T-cell (primary cell): ENCODE measurements at regions not wholly inside any gene's neighbourhood (a gene's known extent, or its start where the extent isn't known, plus 50 kb on each side); places are given as distances from the start of the nearest gene placed in this dataset.
"Not testable (repeated sequence)": the region's sequence is repeated elsewhere in the genome, so short reads cannot be mapped to it uniquely, and the experiment has no call there.

Experiments
- ATAC-seq, 4 experiments: fragments of 200-7000 bp in 3 of 4; fragments of 150-1000 bp in 1 of 4; cut with Tn5 transposase; replicated peaks in 1 of 4; 1 replicate in 3 of 4; 2 replicates in 1 of 4; pipeline ENCODE4 v1.10.0; 2021; ENCODE audit warnings: moderate library complexity in 3 of 4, mild to moderate bottlenecking in 2 of 4, moderate number of reproducible peaks in 1 of 4
- CTCF ChIA-PET, 2 donors: fragments of 300-600 bp; sonication (Branson Sonifier 250); formaldehyde crosslinking; loops; one replicate each; lab custom pipeline; 2022; ENCODE audit warnings: antibody characterized with exemption in 2 of 2; lab: Charles Lee
- POLR2A ChIA-PET, 2 donors: fragments of 300-600 bp; sonication (Branson Sonifier 250); formaldehyde crosslinking; loops; one replicate each; lab custom pipeline; 2022; ENCODE audit warnings: antibody characterized with exemption in 2 of 2; lab: Charles Lee
- DNase-seq, 35 experiments: peaks; one replicate each; pipeline versions ENCODE4 v3.0.0 to v3.0.0-alpha.2; 2013 to 2023
- H3K27ac ChIP-seq: one replicate; pipeline ENCODE4 v1.5.1; 2013; ENCODE audit warnings: low read length
- H3K27me3 ChIP-seq, 2 experiments: replicated peaks in 1 of 2; 1 replicate in 1 of 2; 2 replicates in 1 of 2; pipeline versions ENCODE4 v1.6.1 to v1.7.0; 2013; ENCODE audit warnings: low read length in 1 of 2, mixed read lengths in 1 of 2; ENCODE audit not compliant: control insufficient read depth in 2 of 2, insufficient read depth in 2 of 2; ENCODE audit errors: extremely low read depth in 1 of 2
- H3K36me3 ChIP-seq, 2 donors: 1 replicate in 1 of 2; 2 replicates in 1 of 2; pipeline versions ENCODE4 v1.6.1 to v1.7.0; 2013; ENCODE audit warnings: low read length in 1 of 2; ENCODE audit not compliant: control insufficient read depth in 2 of 2, insufficient read depth in 1 of 2; ENCODE audit errors: extremely low read depth in 1 of 2
- H3K4me1 ChIP-seq, 2 experiments: 1 replicate in 1 of 2; 2 replicates in 1 of 2; pipeline versions ENCODE4 v1.6.1 to v1.7.0; 2013; ENCODE audit warnings: low read length in 2 of 2, mixed read lengths in 1 of 2; ENCODE audit not compliant: insufficient read depth in 2 of 2, control insufficient read depth in 1 of 2; ENCODE audit errors: extremely low read depth in 1 of 2
- H3K4me3 ChIP-seq, 2 donors: 1 replicate in 1 of 2; 2 replicates in 1 of 2; pipeline versions ENCODE4 v1.5.1 to v1.7.0; 2013; ENCODE audit warnings: mild to moderate bottlenecking in 2 of 2, low read length in 1 of 2, moderate library complexity in 1 of 2; ENCODE audit not compliant: control insufficient read depth in 1 of 2; ENCODE audit errors: extremely low read depth in 1 of 2
- H3K9me3 ChIP-seq: 2 replicates; pipeline ENCODE4 v1.7.0; 2013
- H3K27ac Mint-ChIP-seq, 2 donors: one replicate each; pipeline ENCODE4 v1.8.0; 2020 to 2021; ENCODE audit warnings: mild to moderate bottlenecking in 2 of 2, mixed read lengths in 2 of 2
- H3K27me3 Mint-ChIP-seq, 2 donors: one replicate each; pipeline ENCODE4 v1.8.0; 2021 to 2022; ENCODE audit warnings: mixed read lengths in 2 of 2
- H3K36me3 Mint-ChIP-seq: one replicate; pipeline ENCODE4 v1.8.0; 2021; ENCODE audit warnings: mixed read lengths
- H3K4me1 Mint-ChIP-seq, 3 donors: one replicate each; pipeline ENCODE4 v1.8.0; 2020 to 2022; ENCODE audit warnings: mixed read lengths in 3 of 3, mild to moderate bottlenecking in 1 of 3
- H3K4me3 Mint-ChIP-seq, 3 donors: one replicate each; pipeline ENCODE4 v1.8.0; 2020 to 2022; ENCODE audit warnings: mild to moderate bottlenecking in 3 of 3, mixed read lengths in 3 of 3, moderate library complexity in 3 of 3
- H3K9me3 Mint-ChIP-seq, 3 donors: one replicate each; pipeline ENCODE4 v1.8.0; 2020 to 2022; ENCODE audit warnings: mixed read lengths in 3 of 3
- WGBS: methylation state at CpG from one replicate; pipeline ENCODE4 v1.1.5; 2013; ENCODE audit warnings: missing lambda C conversion rate; ENCODE audit not compliant: insufficient coverage; 5-methylcytosine and 5-hydroxymethylcytosine counted together

DNA sequence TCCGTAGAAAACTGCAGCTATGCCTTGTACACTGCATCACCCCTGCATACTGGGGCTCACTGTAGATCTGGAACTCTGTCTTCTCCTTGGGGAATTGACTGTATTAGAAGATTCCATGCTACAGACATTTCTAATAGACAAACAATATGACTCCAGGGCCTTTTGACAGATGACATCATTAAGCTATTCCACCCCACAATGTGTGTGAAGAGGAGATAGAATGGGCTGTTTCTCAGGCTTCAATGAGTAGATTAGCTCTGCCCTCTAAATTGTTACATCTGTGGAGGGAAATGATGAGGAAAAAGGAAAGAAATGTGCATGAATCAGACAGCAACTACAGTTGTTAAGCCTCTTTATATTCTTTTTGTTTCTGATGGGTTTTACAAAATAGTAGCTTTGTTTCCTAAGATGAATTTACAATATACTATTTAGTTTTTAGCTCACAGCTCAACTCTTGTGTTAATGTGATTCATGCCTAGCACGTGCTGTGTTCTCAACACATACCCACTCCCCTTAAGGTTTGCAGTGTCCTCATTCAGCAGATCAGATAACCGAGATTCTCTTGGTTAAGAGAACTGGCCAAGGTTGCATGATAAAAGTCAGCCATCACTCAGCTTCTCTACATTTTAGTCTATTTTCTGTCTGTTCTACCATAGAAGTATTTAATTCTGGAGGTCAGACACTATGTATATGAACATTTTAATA, 281.6 kb upstream of the NBPF12 start:
- H3K27me3 ChIP-seq, CTCF ChIA-PET, H3K4me1 ChIP-seq, H3K9me3 ChIP-seq, H3K9me3 Mint-ChIP-seq, H3K27ac Mint-ChIP-seq, ATAC-seq, H3K4me3 Mint-ChIP-seq, H3K36me3 Mint-ChIP-seq, H3K4me1 Mint-ChIP-seq, H3K4me3 ChIP-seq, H3K27me3 Mint-ChIP-seq, H3K36me3 ChIP-seq, POLR2A ChIA-PET, DNase-seq, H3K27ac ChIP-seq: not testable (repeated sequence)
- no CpG with 5 or more reads among the region's 3 CpGs for WGBS

DNA sequence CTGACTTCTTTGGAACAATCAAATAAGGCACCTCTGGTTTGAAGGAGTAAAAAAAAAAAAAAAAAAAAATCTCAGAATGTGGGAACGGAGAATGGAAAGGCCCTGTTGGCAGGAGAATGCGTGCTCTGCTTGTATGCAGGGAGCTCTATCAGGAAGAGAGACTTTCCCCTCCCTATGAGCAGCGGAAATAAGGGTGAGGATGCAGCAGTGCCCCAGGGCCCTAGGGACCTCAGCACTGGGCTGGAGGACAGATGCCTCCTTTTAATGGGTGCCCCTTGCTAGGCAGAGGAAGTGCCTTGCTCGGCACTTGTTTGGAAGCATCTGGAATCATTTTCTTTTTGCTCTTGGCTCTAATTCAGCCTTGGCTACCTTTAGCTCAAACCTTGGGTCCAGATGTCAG, 283.4 kb upstream of the NBPF12 start:
- H3K4me1 ChIP-seq, H3K27ac Mint-ChIP-seq, H3K27me3 Mint-ChIP-seq, POLR2A ChIA-PET, CTCF ChIA-PET, H3K4me3 ChIP-seq, H3K9me3 ChIP-seq, H3K4me1 Mint-ChIP-seq, H3K27me3 ChIP-seq, H3K9me3 Mint-ChIP-seq, H3K36me3 ChIP-seq, ATAC-seq, H3K4me3 Mint-ChIP-seq, DNase-seq, H3K36me3 Mint-ChIP-seq, H3K27ac ChIP-seq: not testable (repeated sequence)
- WGBS = no CpG with 5 or more reads among the region's 4 CpGs

DNA sequence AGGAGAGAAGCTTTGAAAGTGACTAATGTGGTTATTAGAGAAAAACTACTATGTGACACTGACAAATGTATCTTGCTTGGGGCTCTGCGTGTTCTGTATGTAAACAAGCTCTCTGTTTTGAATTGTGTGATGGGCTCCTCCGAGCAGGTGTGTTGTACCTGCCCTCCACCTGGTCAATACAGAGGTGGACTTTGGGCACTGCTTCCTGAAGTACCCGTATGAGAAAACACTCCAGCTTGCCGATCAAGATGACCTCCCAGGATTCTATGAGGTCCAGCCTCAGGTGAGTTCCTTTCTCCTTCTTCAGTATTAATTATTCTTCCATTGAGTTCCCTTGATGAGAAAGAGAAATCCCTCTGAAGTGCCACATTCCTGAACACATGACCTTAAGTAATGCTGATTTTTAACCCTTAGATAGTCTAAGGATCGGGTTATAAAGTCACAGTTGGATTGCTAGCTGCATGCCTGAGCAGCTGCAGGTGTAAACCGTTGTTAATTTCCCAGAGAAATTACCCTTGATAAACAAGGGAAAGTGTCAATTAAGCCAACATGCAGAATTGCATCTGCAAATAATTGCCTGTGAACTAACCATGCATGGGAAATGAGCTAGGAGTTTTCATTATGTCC, 292.0 kb upstream of the NBPF12 start:
- H3K4me3 Mint-ChIP-seq, H3K9me3 Mint-ChIP-seq, H3K36me3 ChIP-seq, H3K9me3 ChIP-seq, H3K27ac Mint-ChIP-seq, H3K4me3 ChIP-seq, H3K27ac ChIP-seq, CTCF ChIA-PET, ATAC-seq, H3K27me3 Mint-ChIP-seq, H3K36me3 Mint-ChIP-seq, H3K4me1 Mint-ChIP-seq, DNase-seq, POLR2A ChIA-PET, H3K4me1 ChIP-seq, H3K27me3 ChIP-seq: not testable (repeated sequence)
- no CpG with 5 or more reads among the region's 6 CpGs for WGBS

- H3K27ac ChIP-seq, H3K36me3 ChIP-seq, H3K4me3 Mint-ChIP-seq, H3K9me3 ChIP-seq, ATAC-seq, H3K4me1 Mint-ChIP-seq, CTCF ChIA-PET, DNase-seq, H3K4me1 ChIP-seq, H3K4me3 ChIP-seq, H3K27me3 ChIP-seq, POLR2A ChIA-PET, H3K9me3 Mint-ChIP-seq, H3K27ac Mint-ChIP-seq, H3K36me3 Mint-ChIP-seq, H3K27me3 Mint-ChIP-seq: not testable (repeated sequence)
- WGBS = no CpG with 5 or more reads among the region's 3 CpGs
Observed at GRCh38 chr1:146641534-146641933, 296.6 kb upstream of the NBPF12 start.

DNA sequence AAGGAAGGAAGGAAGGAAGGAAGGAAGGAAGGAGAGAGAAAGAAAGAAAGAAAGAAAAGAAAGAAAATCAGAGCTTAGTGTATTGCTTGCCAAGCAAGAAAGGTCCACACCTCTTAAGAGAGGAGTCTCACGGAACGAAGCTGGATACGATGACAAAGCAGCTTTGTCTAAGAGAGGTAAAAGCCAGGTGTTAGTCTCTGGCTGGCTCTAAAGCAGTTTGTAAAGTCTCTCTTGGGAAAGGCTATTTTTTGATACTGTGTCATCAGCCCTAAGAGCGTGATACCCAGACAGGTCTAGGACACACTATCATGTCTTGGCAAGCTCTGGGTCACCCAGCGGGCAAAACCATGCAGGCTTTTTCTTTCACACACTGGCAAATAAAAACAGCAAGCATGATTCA, 297.5 kb upstream of the NBPF12 start:
- H3K27ac ChIP-seq, POLR2A ChIA-PET, H3K9me3 ChIP-seq, H3K27me3 ChIP-seq, H3K27me3 Mint-ChIP-seq, DNase-seq, H3K4me1 Mint-ChIP-seq, ATAC-seq, H3K36me3 Mint-ChIP-seq, H3K4me1 ChIP-seq, H3K36me3 ChIP-seq, H3K9me3 Mint-ChIP-seq, H3K27ac Mint-ChIP-seq, CTCF ChIA-PET, H3K4me3 ChIP-seq, H3K4me3 Mint-ChIP-seq: not testable (repeated sequence)
- 100% methylated on average over 2 of the region's 5 CpGs for WGBS

- H3K36me3 Mint-ChIP-seq, H3K4me3 ChIP-seq, H3K4me1 ChIP-seq, CTCF ChIA-PET, H3K9me3 ChIP-seq, H3K27ac Mint-ChIP-seq, H3K27me3 Mint-ChIP-seq, H3K4me3 Mint-ChIP-seq, H3K36me3 ChIP-seq, H3K9me3 Mint-ChIP-seq, H3K4me1 Mint-ChIP-seq, DNase-seq, H3K27ac ChIP-seq, ATAC-seq, H3K27me3 ChIP-seq, POLR2A ChIA-PET: not testable (repeated sequence)
- no CpG with 5 or more reads among the region's 1 CpG for WGBS
Observed at GRCh38 chr1:146630302-146630701, 307.8 kb upstream of the NBPF12 start.

DNA sequence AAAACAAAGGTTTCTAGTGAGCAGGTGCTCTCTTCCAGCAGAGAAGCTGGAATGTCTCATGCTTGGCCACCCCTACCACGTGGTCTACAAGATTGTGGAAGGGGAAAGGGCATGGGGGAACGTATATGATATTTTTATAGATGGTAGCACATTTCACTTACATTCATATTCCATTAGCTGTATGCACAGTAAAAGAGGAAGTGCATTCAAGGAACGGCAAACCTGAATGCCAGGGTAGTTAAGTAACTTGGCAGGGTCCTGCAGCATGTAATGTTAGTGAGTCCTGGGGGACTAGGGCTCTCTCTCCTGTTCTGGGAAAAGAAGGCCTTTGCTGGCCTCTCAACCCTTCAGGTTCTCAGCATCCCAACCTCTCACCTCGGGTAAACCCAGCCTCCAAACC, 319.5 kb upstream of the NBPF12 start:
- POLR2A ChIA-PET, H3K4me1 Mint-ChIP-seq, H3K27me3 Mint-ChIP-seq, H3K27ac Mint-ChIP-seq, H3K27me3 ChIP-seq, ATAC-seq, DNase-seq, H3K4me3 Mint-ChIP-seq, CTCF ChIA-PET, H3K36me3 Mint-ChIP-seq, H3K4me3 ChIP-seq, H3K27ac ChIP-seq, H3K36me3 ChIP-seq, H3K9me3 ChIP-seq, H3K9me3 Mint-ChIP-seq, H3K4me1 ChIP-seq: not testable (repeated sequence)
- WGBS = no CpG with 5 or more reads among the region's 4 CpGs
